ENCODE measurements at regions not wholly inside any gene's neighbourhood (a gene's known extent, or its start where the extent isn't known, plus 50 kb on each side); places are given as distances from the start of the nearest gene placed in this dataset.

DNA sequence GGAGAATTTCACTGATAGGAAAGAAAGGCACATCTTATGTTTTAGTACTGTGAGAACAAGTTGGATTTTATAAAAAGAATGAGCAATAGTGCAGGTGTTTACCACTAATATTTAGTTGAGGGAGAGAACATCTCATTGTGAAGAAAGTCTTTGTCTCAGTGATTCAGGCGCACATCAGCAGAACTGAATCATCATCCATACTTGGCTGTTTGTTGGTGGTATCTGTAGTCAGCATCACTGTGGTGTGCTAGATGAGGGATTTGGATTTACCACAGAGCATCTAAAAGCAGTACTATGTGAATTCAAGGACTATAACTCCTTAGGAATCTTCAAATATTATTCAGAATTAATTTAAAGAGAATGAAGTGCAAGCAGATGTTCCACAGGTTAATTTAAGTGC, 1380.5 kb upstream of the ATXN8OS start:
- TF ChIP-seq, protein P1, sequence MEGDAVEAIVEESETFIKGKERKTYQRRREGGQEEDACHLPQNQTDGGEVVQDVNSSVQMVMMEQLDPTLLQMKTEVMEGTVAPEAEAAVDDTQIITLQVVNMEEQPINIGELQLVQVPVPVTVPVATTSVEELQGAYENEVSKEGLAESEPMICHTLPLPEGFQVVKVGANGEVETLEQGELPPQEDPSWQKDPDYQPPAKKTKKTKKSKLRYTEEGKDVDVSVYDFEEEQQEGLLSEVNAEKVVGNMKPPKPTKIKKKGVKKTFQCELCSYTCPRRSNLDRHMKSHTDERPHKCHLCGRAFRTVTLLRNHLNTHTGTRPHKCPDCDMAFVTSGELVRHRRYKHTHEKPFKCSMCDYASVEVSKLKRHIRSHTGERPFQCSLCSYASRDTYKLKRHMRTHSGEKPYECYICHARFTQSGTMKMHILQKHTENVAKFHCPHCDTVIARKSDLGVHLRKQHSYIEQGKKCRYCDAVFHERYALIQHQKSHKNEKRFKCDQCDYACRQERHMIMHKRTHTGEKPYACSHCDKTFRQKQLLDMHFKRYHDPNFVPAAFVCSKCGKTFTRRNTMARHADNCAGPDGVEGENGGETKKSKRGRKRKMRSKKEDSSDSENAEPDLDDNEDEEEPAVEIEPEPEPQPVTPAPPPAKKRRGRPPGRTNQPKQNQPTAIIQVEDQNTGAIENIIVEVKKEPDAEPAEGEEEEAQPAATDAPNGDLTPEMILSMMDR (tag by site-specific recombination; IDR thresholded peaks at IDR 0.05): no peak
- TF ChIP-seq TCF7L2 (IDR thresholded peaks at IDR 0.05; ENCODE audit: borderline replicate concordance, low read depth, low read length) (no peak), ZNF473 (tag by site-specific recombination; IDR thresholded peaks at IDR 0.05) (no peak), ZBTB49 (tag by site-specific recombination; IDR thresholded peaks at IDR 0.05; ENCODE audit: low read depth) (no peak), WT1 (tag by site-specific recombination; IDR thresholded peaks at IDR 0.05) (no peak), ZNF404 (tag by site-specific recombination; IDR thresholded peaks at IDR 0.05) (no peak), PRDM10 (tag by site-specific recombination; IDR thresholded peaks at IDR 0.05) (no peak)
